SU-DHL-6 (cell line): ENCODE measurements at regions not wholly inside any gene's neighbourhood (a gene's known extent, or its start where the extent isn't known, plus 50 kb on each side); places are given as distances from the start of the nearest gene placed in this dataset.

Source experiments
- H2AFZ ChIP-seq: fragments of 200-600 bp; sonication (generic); 2 replicates; pipeline ENCODE4 v1.6.1; 2014; ENCODE audit warnings: low read depth, mild to moderate bottlenecking, moderate library complexity, mixed read lengths, antibody characterized with exemption, low read length; ENCODE audit not compliant: severe bottlenecking
- H3F3A ChIP-seq: fragments of 200-600 bp; shearing (Covaris generic); 2 replicates; pipeline ENCODE4 v1.6.0; 2016; ENCODE audit warnings: antibody characterized with exemption, mild to moderate bottlenecking; ENCODE audit not compliant: insufficient read depth
- H3K27ac ChIP-seq: fragments of 200-600 bp; sonication (generic); 2 replicates; pipeline ENCODE4 v1.5.1; 2016; ENCODE audit warnings: low read depth, mild to moderate bottlenecking, low read length, moderate library complexity, mixed read lengths
- H3K27me3 ChIP-seq: fragments of 200-600 bp; sonication (generic), shearing (Covaris generic); 2 replicates; pipeline ENCODE4 v1.6.0; 2014; ENCODE audit warnings: mild to moderate bottlenecking, low read length
- H3K36me3 ChIP-seq: fragments of 200-600 bp; sonication (generic); 2 replicates; pipeline ENCODE4 v1.6.1; 2014; ENCODE audit warnings: mild to moderate bottlenecking, low read length, mixed read lengths
- H3K4me2 ChIP-seq: fragments of 300-600, 200-600 bp; shearing (Covaris generic), sonication (generic); 2 replicates; pipeline ENCODE4 v1.6.0; 2014; ENCODE audit warnings: low read length, low read depth, mild to moderate bottlenecking; ENCODE audit not compliant: poor library complexity, severe bottlenecking
- H3K4me3 ChIP-seq: fragments of 200-600 bp; sonication (generic); 2 replicates; pipeline ENCODE4 v1.5.1; 2014; ENCODE audit warnings: antibody characterized with exemption, low read length, mild to moderate bottlenecking, mixed read lengths; ENCODE audit not compliant: insufficient read depth, poor library complexity, severe bottlenecking
- H3K79me2 ChIP-seq: fragments of 200-600 bp; sonication (generic); 2 replicates; pipeline ENCODE4 v1.6.1; 2014; ENCODE audit warnings: mild to moderate bottlenecking, low read length, moderate library complexity; ENCODE audit not compliant: insufficient read depth
- H3K9ac ChIP-seq: fragments of 200-600 bp; sonication (generic); 2 replicates; pipeline ENCODE4 v1.7.0; 2014; ENCODE audit warnings: mild to moderate bottlenecking, low read length
- H3K9me2 ChIP-seq: fragments of 200-600 bp; sonication (generic); replicated peaks from 2 replicates; pipeline ENCODE4 v1.6.1; 2014; ENCODE audit warnings: low read length; ENCODE audit not compliant: insufficient read depth
- H3K9me3 ChIP-seq: fragments of 200-600 bp; sonication (generic); 2 replicates; pipeline ENCODE4 v1.6.1; 2014; ENCODE audit warnings: low read length, mixed read lengths; ENCODE audit not compliant: insufficient read depth
- H4K20me1 ChIP-seq: fragments of 200-600 bp; sonication (generic); 2 replicates; pipeline ENCODE4 v1.6.1; 2014; ENCODE audit warnings: low read depth, mild to moderate bottlenecking, antibody characterized with exemption, low read length, moderate library complexity, mixed read lengths
- CTCF ChIP-seq: fragments of 200-600 bp; sonication (generic); IDR thresholded peaks from one replicate; pipeline ENCODE4 v1.5.1; 2017; ENCODE audit warnings: antibody characterized with exemption, mild to moderate bottlenecking, low read length, moderate library complexity; ENCODE audit not compliant: insufficient read depth, poor library complexity, severe bottlenecking
- EZH2phosphoT487 ChIP-seq: fragments of 200-600 bp; sonication (generic), shearing (Covaris generic); conservative IDR thresholded peaks from 2 replicates; pipeline ENCODE4 v1.6.1; 2018; ENCODE audit warnings: mild to moderate bottlenecking, antibody characterized with exemption, low read length, moderate library complexity, mixed read lengths

DNA sequence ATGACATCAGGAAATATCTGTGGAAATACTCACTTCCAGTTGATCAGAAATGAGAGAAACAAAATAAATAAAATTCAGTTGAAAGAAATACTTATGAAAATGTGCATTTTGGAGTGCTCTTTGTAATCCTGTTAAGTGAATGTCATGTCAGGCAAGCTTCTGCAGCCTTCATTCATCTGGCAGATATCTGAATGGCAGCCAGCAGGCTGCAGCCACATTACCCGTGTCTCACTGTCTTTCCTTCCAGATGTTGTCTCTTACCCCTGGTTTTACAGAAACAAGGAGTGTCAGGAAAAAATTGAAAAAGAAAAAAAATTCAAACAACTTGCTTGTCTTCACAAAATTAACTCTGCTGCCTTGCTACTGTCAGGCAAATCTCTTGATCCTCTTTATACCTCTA is 445.0 kb upstream of the RIOK2 start:
- no peak overlapping the region for H3K27ac ChIP-seq
- no peaks in the 10 kb centered on the region for H3K9me3 ChIP-seq
- H3K4me3 ChIP-seq: no peak overlapping the region
- H4K20me1 ChIP-seq: no peaks in the 10 kb centered on the region
- H3K79me2 ChIP-seq: no peaks in the 10 kb centered on the region
- H2AFZ ChIP-seq: no peak overlapping the region
- H3K9ac ChIP-seq: no peak overlapping the region
- no peak overlapping the region for H3K4me2 ChIP-seq
- no peak for TF ChIP-seq EZH2phosphoT487
- no peak for TF ChIP-seq CTCF
- no peaks in the 10 kb centered on the region for H3K27me3 ChIP-seq
- no peaks in the 10 kb centered on the region for H3K9me2 ChIP-seq
- H3F3A ChIP-seq: no peaks in the 10 kb centered on the region
- H3K36me3 ChIP-seq: no peaks in the 10 kb centered on the region

DNA sequence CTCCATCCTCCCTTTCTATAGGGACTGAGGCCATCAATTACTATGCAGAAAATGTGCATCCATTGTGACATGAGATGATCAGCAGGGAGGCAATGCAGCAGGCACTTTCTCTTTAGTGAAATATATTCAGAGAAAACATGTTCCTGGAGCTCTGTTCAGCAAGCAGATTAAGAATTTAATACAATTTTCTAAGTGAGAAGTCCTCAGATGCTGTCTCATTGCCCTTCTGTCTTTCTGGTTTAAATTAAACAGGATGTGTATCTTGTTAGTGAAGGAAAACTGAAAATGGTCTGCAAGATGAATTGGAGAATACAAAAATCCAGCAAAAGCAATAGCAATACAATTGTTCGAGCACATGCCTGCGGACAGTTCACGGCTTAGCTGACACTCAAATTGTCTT is 445.8 kb upstream of the RIOK2 start:
- no peaks in the 10 kb centered on the region for H3K9me3 ChIP-seq
- H3K36me3 ChIP-seq: no peaks in the 10 kb centered on the region
- H3F3A ChIP-seq: no peaks in the 10 kb centered on the region
- no peak overlapping the region for H3K27ac ChIP-seq
- no peak for TF ChIP-seq CTCF
- TF ChIP-seq EZH2phosphoT487: no peak
- H4K20me1 ChIP-seq: no peaks in the 10 kb centered on the region
- H3K4me2 ChIP-seq: no peak overlapping the region
- no peaks in the 10 kb centered on the region for H3K79me2 ChIP-seq
- H3K4me3 ChIP-seq: no peak overlapping the region
- H2AFZ ChIP-seq: no peak overlapping the region
- no peaks in the 10 kb centered on the region for H3K9me2 ChIP-seq
- no peaks in the 10 kb centered on the region for H3K27me3 ChIP-seq
- no peak overlapping the region for H3K9ac ChIP-seq

GRCh38 chr5:97629276-97629675 is 446.2 kb upstream of the RIOK2 start:
- Histone ChIP-seq H3K4me3 (no peak overlapping the region), H3K9me3 (no peaks in the 10 kb centered on the region), H3K9me2 (no peaks in the 10 kb centered on the region), H3K4me2 (no peak overlapping the region), H3K36me3 (no peaks in the 10 kb centered on the region), H3K9ac (no peak overlapping the region), H3K27ac (no peak overlapping the region), H4K20me1 (no peaks in the 10 kb centered on the region), H2AFZ (no peak overlapping the region), H3F3A (no peaks in the 10 kb centered on the region), H3K79me2 (no peaks in the 10 kb centered on the region), H3K27me3 (no peaks in the 10 kb centered on the region)
- TF ChIP-seq CTCF: no peak
- no peak for TF ChIP-seq EZH2phosphoT487

DNA sequence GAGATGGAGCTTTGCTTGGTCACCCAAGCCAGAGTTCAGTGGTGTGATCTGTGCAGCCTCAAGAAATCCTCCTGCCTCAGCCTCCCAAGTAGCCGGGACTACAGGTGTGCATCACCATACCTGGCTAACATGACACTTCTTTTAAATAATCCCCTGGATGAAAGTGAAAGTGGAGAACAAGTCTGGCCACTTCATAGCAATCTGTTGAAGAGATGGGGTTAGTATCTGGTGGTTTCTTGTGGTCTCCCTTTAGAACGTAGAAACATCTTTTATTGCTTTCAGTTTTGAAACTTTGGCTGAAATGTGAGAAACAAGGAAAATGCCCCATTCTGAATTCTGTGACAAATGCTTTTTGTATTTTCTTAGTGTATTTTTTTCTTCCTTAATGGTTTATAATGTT is 452.5 kb upstream of the RIOK2 start:
- H3K79me2 ChIP-seq: no peaks in the 10 kb centered on the region
- no peaks in the 10 kb centered on the region for H3K27me3 ChIP-seq
- H3K9me2 ChIP-seq: no peaks in the 10 kb centered on the region
- H3K27ac ChIP-seq: no peak overlapping the region
- no peaks in the 10 kb centered on the region for H3K9me3 ChIP-seq
- no peak overlapping the region for H3K4me3 ChIP-seq
- no peaks in the 10 kb centered on the region for H3K36me3 ChIP-seq
- no peak overlapping the region for H2AFZ ChIP-seq
- no peak overlapping the region for H3K4me2 ChIP-seq
- no peak overlapping the region for H3K9ac ChIP-seq
- H4K20me1 ChIP-seq: no peaks in the 10 kb centered on the region
- H3F3A ChIP-seq: no peaks in the 10 kb centered on the region
- TF ChIP-seq CTCF (no peak), EZH2phosphoT487 (no peak)
